Lower leg skin (tissue), 3 donors: ENCODE measurements at regions not wholly inside any gene's neighbourhood (a gene's known extent, or its start where the extent isn't known, plus 50 kb on each side); places are given as distances from the start of the nearest gene placed in this dataset.

Experiments
- POLR2A ChIP-seq, 2 donors: fragments of 450-650 bp; IDR thresholded peaks; one replicate each; pipeline ENCODE4 v1.6.1; 2016 to 2017; ENCODE audit warnings: antibody characterized with exemption in 2 of 2, mild to moderate bottlenecking in 1 of 2, moderate library complexity in 1 of 2
- TF ChIP-seq, protein P1 (sequence below), 3 donors: fragments of 450-650 bp; IDR thresholded peaks; one replicate each; pipeline ENCODE4 v1.5.1; 2016; ENCODE audit warnings: antibody characterized with exemption in 3 of 3, mild to moderate bottlenecking in 3 of 3, moderate library complexity in 2 of 3

- TF ChIP-seq POLR2A (IDR thresholded peaks at IDR 0.05), result no peak
- TF ChIP-seq, protein P1, sequence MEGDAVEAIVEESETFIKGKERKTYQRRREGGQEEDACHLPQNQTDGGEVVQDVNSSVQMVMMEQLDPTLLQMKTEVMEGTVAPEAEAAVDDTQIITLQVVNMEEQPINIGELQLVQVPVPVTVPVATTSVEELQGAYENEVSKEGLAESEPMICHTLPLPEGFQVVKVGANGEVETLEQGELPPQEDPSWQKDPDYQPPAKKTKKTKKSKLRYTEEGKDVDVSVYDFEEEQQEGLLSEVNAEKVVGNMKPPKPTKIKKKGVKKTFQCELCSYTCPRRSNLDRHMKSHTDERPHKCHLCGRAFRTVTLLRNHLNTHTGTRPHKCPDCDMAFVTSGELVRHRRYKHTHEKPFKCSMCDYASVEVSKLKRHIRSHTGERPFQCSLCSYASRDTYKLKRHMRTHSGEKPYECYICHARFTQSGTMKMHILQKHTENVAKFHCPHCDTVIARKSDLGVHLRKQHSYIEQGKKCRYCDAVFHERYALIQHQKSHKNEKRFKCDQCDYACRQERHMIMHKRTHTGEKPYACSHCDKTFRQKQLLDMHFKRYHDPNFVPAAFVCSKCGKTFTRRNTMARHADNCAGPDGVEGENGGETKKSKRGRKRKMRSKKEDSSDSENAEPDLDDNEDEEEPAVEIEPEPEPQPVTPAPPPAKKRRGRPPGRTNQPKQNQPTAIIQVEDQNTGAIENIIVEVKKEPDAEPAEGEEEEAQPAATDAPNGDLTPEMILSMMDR (IDR thresholded peaks at IDR 0.05), result no peak
Observed at GRCh38 chr12:59234391-59234790, 314.1 kb upstream of the LRIG3 start.
